Left ventricle myocardium inferior (tissue), 1 donor: ENCODE measurements at regions not wholly inside any gene's neighbourhood (a gene's known extent, or its start where the extent isn't known, plus 50 kb on each side); places are given as distances from the start of the nearest gene placed in this dataset.

ENCODE experiments used
- DNase-seq: peaks from one replicate; pipeline ENCODE4 v3.0.0-alpha.2; 2020
- H3K27ac ChIP-seq: fragments of 200-600 bp; replicated peaks from 2 replicates; pipeline ENCODE4 v1.8.0; 2021
- H3K27me3 ChIP-seq: fragments of 200-600 bp; 2 replicates; pipeline ENCODE4 v1.8.0; 2021; ENCODE audit warnings: low read depth
- H3K36me3 ChIP-seq: fragments of 200-600 bp; 2 replicates; pipeline ENCODE4 v1.8.0; 2021
- H3K4me1 ChIP-seq: fragments of 200-600 bp; 2 replicates; pipeline ENCODE4 v1.8.0; 2021
- H3K4me3 ChIP-seq: fragments of 200-600 bp; 2 replicates; pipeline ENCODE4 v1.8.0; 2021; ENCODE audit warnings: mild to moderate bottlenecking, moderate library complexity
- H3K9me3 ChIP-seq: fragments of 200-600 bp; replicated peaks from 2 replicates; pipeline ENCODE4 v1.8.0; 2021
- CTCF ChIP-seq: fragments of 200-600 bp; IDR thresholded peaks from 2 replicates; pipeline ENCODE4 v1.8.0; 2021; ENCODE audit warnings: antibody characterized with exemption, mild to moderate bottlenecking, borderline replicate concordance
- intact Hi-C: fragments of 100-400 bp; cut with micrococcal nuclease; formaldehyde crosslinking; loops from one replicate; pipeline ENCODE4 v1.11.0; 2022
- donor health status: DM: no; HTN: yes; CAD: no; lungs with severe emphysema.

- Histone ChIP-seq H3K4me1 (no peaks in the 10 kb centered on the region), H3K27ac (no peak overlapping the region), H3K36me3 (no peaks in the 10 kb centered on the region), H3K27me3 (peaks cover 51% of the 10 kb centered on the region), H3K9me3 (peaks cover 14% of the 10 kb centered on the region), H3K4me3 (no peak overlapping the region)
- DNase-seq: no peak
- no peak for TF ChIP-seq CTCF
- intact Hi-C loops: no loop called here
Observed at GRCh38 chr1:29631836-29632805, 395.8 kb downstream of the PTPRU start.

GRCh38 chr1:29631361-29631760 is 395.0 kb downstream of the PTPRU start:
- no peak for DNase-seq
- peaks cover 59% of the 10 kb centered on the region for H3K27me3 ChIP-seq
- peaks cover 14% of the 10 kb centered on the region for H3K9me3 ChIP-seq
- intact Hi-C loops: no loop called here
- no peak overlapping the region for H3K27ac ChIP-seq
- H3K4me3 ChIP-seq: no peak overlapping the region
- TF ChIP-seq CTCF: no peak
- H3K36me3 ChIP-seq: no peaks in the 10 kb centered on the region
- H3K4me1 ChIP-seq: no peaks in the 10 kb centered on the region

GRCh38 chr1:29630756-29631155 is 394.4 kb downstream of the PTPRU start:
- H3K27ac ChIP-seq: no peak overlapping the region
- H3K4me1 ChIP-seq: no peaks in the 10 kb centered on the region
- peaks cover 14% of the 10 kb centered on the region for H3K9me3 ChIP-seq
- H3K36me3 ChIP-seq: no peaks in the 10 kb centered on the region
- H3K4me3 ChIP-seq: no peak overlapping the region
- intact Hi-C loops: no loop called here
- DNase-seq: no peak
- peaks cover 63% of the 10 kb centered on the region for H3K27me3 ChIP-seq
- TF ChIP-seq CTCF: no peak

- no peak for TF ChIP-seq CTCF
- peaks cover 63% of the 10 kb centered on the region for H3K27me3 ChIP-seq
- no peaks in the 10 kb centered on the region for H3K4me1 ChIP-seq
- intact Hi-C loops: no loop called here
- no peaks in the 10 kb centered on the region for H3K36me3 ChIP-seq
- no peak overlapping the region for H3K27ac ChIP-seq
- peaks cover 14% of the 10 kb centered on the region for H3K9me3 ChIP-seq
- DNase-seq: no peak
- H3K4me3 ChIP-seq: no peak overlapping the region
Observed at GRCh38 chr1:29629814-29630516, 393.6 kb downstream of the PTPRU start.

- no peak for TF ChIP-seq CTCF
- Histone ChIP-seq H3K4me1 (no peaks in the 10 kb centered on the region), H3K9me3 (peaks cover 14% of the 10 kb centered on the region), H3K27ac (no peak overlapping the region), H3K4me3 (no peak overlapping the region), H3K36me3 (no peaks in the 10 kb centered on the region), H3K27me3 (peaks cover 63% of the 10 kb centered on the region)
- no peak for DNase-seq
- intact Hi-C loops: no loop called here
Observed at GRCh38 chr1:29629401-29629800, 393.1 kb downstream of the PTPRU start.
